ENCODE measurements at regions not wholly inside any gene's neighbourhood (a gene's known extent, or its start where the extent isn't known, plus 50 kb on each side); places are given as distances from the start of the nearest gene placed in this dataset.
"Not testable (repeated sequence)": the region's sequence is repeated elsewhere in the genome, so short reads cannot be mapped to it uniquely, and the experiment has no call there.

- not testable (repeated sequence) for TF ChIP-seq CTCF, POLR2A (IDR thresholded peaks at IDR 0.05)
Observed at GRCh38 chr20:26373066-26373465, 676.4 kb upstream of the ZNF337 start.
